ENCODE measurements at regions not wholly inside any gene's neighbourhood (a gene's known extent, or its start where the extent isn't known, plus 50 kb on each side); places are given as distances from the start of the nearest gene placed in this dataset.

GRCh38 chr14:51473808-51474565, 177.7 kb upstream of the FRMD6 start:
- no peak for DNase-seq (ENCODE audit: low spot score)

DNA sequence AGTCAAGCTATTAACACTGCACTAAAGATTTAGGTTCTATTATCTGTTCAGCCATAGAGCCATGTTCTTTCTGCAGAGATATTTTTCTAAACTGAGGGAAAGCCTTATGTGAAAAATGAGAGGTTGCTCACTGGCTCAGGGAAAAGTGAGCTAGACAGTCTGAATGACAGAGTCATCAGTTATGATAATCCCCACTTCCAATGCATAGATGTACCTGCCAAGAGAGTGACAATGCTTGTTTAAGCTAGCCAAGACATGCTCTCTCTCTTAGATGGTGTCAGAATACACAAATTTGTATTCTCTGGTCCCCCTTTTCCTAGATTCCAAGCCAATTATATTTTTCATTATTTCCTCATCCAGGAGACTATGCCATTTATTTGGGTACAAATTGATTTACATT, 176.9 kb upstream of the FRMD6 start:
- DNase-seq (ENCODE audit: low spot score), result no peak

DNA sequence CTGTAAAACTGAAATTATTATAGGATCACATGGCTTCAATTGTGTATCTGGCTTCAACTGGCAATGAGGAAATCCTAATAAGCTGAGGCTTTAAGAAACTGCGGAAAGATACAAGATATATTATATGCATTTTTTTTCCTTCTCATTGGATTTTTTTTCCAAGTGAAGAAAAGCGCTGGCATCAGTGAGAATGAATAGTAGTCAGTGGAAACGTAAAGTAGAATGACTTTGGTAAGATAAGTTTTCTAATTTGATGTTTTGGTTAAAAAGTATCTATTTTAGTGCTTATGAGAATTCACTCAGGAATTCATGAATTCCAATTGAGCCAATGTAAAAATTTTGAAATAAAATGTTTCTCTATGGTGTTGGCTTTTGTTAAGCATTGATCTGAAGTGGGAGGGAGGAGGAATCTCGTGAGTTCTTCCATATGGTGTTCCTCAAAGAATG, 173.5 kb upstream of the FRMD6 start:
- DNase-seq (ENCODE audit: low spot score), result no peak

DNA sequence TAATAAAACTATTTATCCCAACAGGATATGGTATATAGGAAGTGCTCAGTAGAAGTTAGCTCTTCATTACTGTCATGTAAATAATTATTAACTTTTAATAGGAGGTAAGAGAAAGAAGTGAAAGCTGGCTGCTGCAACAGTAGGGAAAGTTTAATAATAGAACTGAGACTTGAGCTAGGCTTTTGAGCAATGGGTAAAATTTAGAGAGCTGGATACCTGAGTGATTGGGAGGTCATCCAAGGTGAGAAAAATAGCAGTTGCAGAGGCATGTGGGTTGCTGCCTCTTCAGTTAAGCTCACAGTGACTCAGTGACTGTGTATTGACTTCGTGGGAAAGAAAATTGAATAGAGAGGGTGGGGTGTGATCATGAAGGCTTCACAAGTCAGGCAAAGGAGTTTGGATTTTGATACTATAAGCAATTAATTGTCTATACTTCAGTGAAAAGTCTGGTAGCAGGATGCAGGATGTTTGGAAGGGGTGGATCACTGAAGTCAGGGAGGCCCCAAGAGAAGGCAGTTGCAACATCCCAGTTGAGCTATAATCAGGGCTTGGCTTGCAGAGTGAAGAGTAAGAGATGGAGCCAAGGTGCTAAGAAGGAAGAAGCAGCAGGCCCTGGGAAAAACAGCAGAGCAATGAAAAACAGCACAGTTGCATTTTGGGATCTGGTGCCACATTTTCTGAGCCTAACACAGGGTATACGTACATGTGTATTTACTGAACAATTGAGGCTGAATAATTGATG, 172.0 kb upstream of the FRMD6 start:
- no peak for DNase-seq (ENCODE audit: low spot score)

GRCh38 chr14:51481643-51482042, 170.1 kb upstream of the FRMD6 start:
- DNase-seq (ENCODE audit: low spot score), result no peak

- no peak for DNase-seq (ENCODE audit: low spot score)
These were observed 169.6 kb upstream of the FRMD6 start for GRCh38 chr14:51482102-51482501.

DNA sequence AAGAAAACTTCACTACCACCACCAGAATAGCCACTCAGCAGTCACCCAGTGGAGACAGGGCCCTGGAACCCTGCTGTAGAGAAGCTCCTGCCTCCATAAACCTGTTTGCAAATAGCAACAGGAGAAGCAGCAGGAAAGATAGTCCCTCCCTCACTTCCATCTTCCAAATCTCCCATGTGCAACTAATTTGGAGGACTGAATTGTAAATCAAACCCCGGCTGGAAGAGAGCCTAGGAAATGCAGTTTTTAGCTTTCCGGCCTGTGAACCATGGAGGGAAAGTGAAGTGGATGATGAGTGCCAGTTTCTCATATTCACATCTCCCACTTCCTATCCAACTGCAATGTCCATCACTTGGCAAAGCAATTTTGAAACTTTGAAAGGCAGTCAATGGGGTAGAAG, 167.2 kb upstream of the FRMD6 start:
- no peak for DNase-seq (ENCODE audit: low spot score)

- DNase-seq (ENCODE audit: low spot score), result no peak
These were observed 166.0 kb upstream of the FRMD6 start for GRCh38 chr14:51485733-51486132.

DNA sequence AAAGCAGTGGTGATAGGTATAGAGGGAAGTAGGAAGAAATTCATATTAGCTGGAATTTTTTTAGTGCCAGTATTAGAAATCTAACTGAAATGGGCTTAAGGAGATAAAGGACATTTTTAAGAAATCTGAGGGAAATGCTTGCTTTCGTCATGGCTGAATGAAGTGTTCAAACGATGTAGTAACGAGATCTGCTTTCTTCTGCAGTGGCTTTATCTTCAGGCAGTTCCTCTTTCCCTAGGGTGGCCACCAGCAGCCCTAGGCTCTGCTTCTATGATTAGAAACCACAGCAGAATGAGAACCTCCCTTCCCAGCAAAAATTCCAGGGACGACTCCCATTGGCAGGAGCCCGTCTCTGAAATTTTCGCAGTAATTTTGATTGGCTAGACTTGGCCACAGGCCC, 163.9 kb upstream of the FRMD6 start:
- no peak for DNase-seq (ENCODE audit: low spot score)

GRCh38 chr14:51488569-51489220, 163.0 kb upstream of the FRMD6 start:
- DNase-seq (ENCODE audit: low spot score), result no peak

DNA sequence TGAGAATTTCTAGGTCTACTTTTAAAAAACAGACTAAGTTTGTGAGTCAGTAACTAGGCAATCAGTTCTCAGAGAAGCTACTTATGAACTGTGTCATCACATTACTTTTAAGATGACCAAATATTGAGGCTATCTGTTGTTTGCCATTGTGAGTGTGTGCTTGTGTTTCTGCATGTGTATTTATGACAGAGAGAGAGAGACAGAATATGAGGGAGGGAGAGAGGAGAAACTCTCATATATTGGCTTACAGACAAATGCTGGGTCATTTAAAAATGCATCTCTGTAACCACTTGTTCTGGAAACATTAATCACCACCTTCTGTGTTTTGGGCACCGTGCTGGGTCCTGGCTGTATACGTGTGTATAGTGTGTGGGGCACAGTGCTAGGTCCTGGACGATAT, 161.5 kb upstream of the FRMD6 start:
- no peak for DNase-seq (ENCODE audit: low spot score)

- no peak for DNase-seq (ENCODE audit: low spot score)
These were observed 160.6 kb upstream of the FRMD6 start for GRCh38 chr14:51491036-51491545.

DNA sequence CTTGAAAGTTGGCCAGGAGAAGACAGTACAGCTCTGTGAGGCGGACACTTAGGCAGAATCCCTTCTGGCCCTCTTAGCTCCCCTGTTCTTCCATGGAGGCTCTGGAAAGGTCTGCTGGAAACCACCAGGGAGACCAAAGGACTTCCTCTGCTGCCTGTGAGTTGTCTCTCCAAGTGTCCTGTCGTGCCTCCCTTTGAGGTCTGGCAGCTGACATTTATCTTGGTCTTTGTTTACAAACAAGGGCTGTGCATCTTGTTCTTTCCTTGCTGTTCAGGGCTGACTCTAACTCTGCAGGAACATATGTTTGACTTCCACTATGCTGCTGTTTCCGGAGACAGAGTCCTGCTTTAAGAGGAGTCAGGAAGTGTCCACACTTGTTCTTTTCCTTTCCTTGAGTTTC, 159.9 kb upstream of the FRMD6 start:
- DNase-seq (ENCODE audit: low spot score), result no peak

GRCh38 chr14:51495319-51495718, 156.4 kb upstream of the FRMD6 start:
- no peak for DNase-seq (ENCODE audit: low spot score)

GRCh38 chr14:51498411-51499227, 153.1 kb upstream of the FRMD6 start:
- DNase-seq (ENCODE audit: low spot score), result no peak

DNA sequence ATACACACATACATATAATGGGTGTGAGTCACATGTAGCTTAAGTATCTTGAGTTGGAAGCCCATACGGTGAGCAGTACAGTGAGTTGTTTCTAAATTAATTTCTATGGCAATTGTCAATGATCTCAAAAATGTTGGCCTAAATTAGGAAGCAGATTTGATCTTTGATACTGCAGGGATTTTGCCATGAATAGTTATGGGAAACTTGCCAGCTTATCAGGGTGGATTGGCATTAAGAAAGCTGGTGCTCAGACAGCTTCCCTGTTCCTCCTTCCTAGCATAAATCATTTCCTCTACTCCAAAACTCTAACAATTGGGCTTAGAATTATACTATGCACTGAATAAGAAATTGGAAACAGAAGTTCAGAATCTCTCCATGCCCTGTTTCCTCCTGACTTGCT, 150.9 kb upstream of the FRMD6 start:
- DNase-seq (ENCODE audit: low spot score), result no peak

GRCh38 chr14:51501746-51502145, 150.0 kb upstream of the FRMD6 start:
- DNase-seq (ENCODE audit: low spot score), result no peak

DNA sequence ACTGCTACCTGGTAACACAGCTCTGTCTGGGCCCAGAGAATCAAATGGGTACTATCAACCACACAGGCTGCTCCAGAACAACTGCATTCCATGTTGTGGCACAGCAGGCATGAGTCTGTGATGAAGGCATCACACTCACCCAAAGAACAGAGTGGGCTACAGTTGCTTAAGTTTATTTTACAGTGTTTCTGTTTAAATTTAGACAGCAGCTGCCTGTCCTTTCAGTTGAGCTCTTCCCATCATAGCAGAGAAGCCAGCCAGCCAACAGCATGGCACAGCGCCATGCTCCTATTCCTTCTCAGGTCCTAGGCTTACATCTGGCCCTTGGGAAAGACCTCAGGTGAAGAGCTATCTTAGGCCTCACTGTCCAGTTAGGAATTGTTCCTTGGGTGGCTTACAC, 147.0 kb upstream of the FRMD6 start:
- DNase-seq (ENCODE audit: low spot score), result no peak

GRCh38 chr14:51507511-51507905, 144.2 kb upstream of the FRMD6 start:
- DNase-seq (ENCODE audit: low spot score), result no peak

DNA sequence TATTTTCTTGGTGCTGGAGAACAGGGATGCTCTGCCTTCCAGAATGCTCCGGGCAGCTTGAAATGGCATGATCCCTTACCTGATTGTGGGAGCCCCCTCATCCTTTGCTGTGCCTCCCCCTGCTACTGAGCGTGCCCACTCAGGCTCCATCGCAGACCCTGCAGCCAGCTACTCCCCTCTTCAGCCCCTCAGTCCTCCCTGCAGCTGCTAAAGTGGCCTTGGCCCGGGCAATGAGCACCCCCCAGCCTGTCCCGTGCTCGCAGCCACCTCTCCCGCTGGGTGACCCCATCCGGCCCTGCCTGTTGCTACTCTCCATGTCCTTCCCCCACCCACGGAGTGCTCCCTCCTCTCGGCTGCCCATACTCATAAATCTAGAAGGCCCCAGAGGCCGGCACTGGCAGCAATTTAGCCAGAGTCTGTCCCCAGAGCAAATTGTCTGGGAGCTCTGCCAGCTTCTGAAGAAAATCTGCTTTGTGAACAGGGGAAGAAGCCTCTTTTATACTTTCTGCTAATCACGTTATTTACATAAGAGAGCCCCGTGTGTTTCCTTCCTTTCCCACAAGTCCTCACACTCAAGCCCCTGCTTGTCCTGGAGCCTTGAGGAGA, 143.7 kb upstream of the FRMD6 start:
- DNase-seq (ENCODE audit: low spot score), result peak; percentile 47

GRCh38 chr14:51511265-51511664, 140.4 kb upstream of the FRMD6 start:
- no peak for DNase-seq (ENCODE audit: low spot score)

DNA sequence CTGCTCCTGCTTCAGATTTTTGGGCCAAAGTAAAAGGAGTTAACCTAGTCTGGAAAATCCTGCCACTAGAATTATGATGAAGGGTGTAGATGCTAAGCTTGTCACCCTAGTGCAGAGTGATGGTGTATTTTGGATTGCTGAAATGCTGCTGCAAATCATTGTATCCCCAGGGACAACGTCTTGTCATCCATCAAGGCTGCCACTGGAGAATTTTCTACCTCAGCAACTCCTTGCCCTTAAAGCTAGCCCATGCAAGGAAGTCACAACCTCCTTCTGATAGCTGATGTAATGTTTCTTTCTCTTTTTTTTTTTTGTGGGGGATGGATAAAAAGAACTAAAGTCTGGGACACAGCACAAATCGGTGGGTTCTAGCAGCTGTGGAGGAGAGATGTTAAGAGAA, 139.4 kb upstream of the FRMD6 start:
- no peak for DNase-seq (ENCODE audit: low spot score)

Measured in ecto neural progenitor cell (in vitro differentiated cells).